H1 (cell line): ENCODE measurements at regions not wholly inside any gene's neighbourhood (a gene's known extent, or its start where the extent isn't known, plus 50 kb on each side); places are given as distances from the start of the nearest gene placed in this dataset.

Experiments
- ASH2L ChIP-seq: fragments of 200-600, 300-600 bp; sonication (generic); IDR thresholded peaks from one replicate; pipeline ENCODE4 v1.7.1; 2017; ENCODE audit warnings: low read length
- CHD7 ChIP-seq: fragments of 300-600 bp; sonication (generic); IDR thresholded peaks from 2 replicates; pipeline ENCODE4 v1.7.1; 2012; ENCODE audit warnings: low read length, moderate library complexity, mild to moderate bottlenecking, inconsistent platforms; ENCODE audit not compliant: insufficient replicate concordance
- GABPA ChIP-seq: IDR thresholded peaks from 2 replicates; pipeline ENCODE4 v1.6.1; 2011; ENCODE audit warnings: mild to moderate bottlenecking, low read length, moderate library complexity, borderline replicate concordance; ENCODE audit not compliant: insufficient read depth
- KDM1A ChIP-seq: fragments of 200-600, 300-600 bp; sonication (generic); IDR thresholded peaks from 2 replicates; pipeline ENCODE4 v1.7.1; 2016; ENCODE audit warnings: mild to moderate bottlenecking, low read length, borderline replicate concordance
- POLR2AphosphoS5 ChIP-seq: IDR thresholded peaks from 2 replicates; pipeline ENCODE4 v1.6.1; 2011; ENCODE audit warnings: low read depth, low read length
- POU5F1 ChIP-seq: IDR thresholded peaks from 2 replicates; pipeline ENCODE4 v1.6.1; 2011; ENCODE audit warnings: low read depth, mild to moderate bottlenecking, low read length, moderate library complexity
- TCF12 ChIP-seq: IDR thresholded peaks from 2 replicates; pipeline ENCODE4 v1.6.1; 2011; ENCODE audit warnings: low read depth, mild to moderate bottlenecking, low read length
- ZNF274 ChIP-seq: IDR thresholded peaks from 2 replicates; pipeline ENCODE4 v1.7.0; 2012; ENCODE audit warnings: low read length, borderline replicate concordance; ENCODE audit errors: extremely low read depth
- TF ChIP-seq, protein P1 (sequence below): IDR thresholded peaks from 2 replicates; pipeline ENCODE4 v1.6.1; 2011; ENCODE audit warnings: low read depth, mild to moderate bottlenecking, low read length; ENCODE audit not compliant: insufficient read depth
- TF ChIP-seq, protein P2 (sequence below): IDR thresholded peaks from 2 replicates; pipeline ENCODE4 v1.6.1; 2012; ENCODE audit warnings: inconsistent platforms

DNA sequence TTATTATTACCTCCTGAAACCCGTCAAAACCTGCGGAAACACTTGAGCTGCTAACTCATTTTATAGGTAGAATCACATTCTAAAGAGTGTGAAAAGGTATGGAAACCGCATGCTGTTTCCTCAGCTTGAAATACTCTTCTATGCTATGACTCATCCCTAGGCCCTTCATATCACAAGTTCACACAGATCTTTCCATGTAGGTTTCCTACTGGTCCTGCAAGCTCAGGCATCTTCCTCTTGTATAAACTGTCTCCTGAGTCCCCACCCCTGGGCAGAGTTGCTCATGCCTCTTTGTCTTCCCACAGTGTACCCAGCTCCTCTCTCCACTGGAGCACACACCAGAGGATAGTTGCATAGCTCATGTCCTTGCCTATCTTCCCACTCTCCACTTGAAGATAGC, 84.7 kb downstream of the CMAS start (continued):
- TF ChIP-seq CHD7, result no peak
- no peak for TF ChIP-seq GABPA
- TF ChIP-seq, protein P1, sequence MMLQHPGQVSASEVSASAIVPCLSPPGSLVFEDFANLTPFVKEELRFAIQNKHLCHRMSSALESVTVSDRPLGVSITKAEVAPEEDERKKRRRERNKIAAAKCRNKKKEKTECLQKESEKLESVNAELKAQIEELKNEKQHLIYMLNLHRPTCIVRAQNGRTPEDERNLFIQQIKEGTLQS, result no peak
- no peak for TF ChIP-seq KDM1A
- TF ChIP-seq, protein P2, sequence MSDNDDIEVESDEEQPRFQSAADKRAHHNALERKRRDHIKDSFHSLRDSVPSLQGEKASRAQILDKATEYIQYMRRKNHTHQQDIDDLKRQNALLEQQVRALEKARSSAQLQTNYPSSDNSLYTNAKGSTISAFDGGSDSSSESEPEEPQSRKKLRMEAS, result no peak
- no peak for TF ChIP-seq TCF12
- TF ChIP-seq ASH2L, result no peak
- no peak for TF ChIP-seq POU5F1
- no peak for TF ChIP-seq ZNF274
- no peak for TF ChIP-seq POLR2AphosphoS5
